Spleen (tissue), 11 donors: ENCODE measurements at regions not wholly inside any gene's neighbourhood (a gene's known extent, or its start where the extent isn't known, plus 50 kb on each side); places are given as distances from the start of the nearest gene placed in this dataset.

ENCODE experiments used
- DNase-seq: peaks from one replicate; pipeline ENCODE4 v3.0.0-alpha.2; 2020
- H3K27ac ChIP-seq, 8 donors: fragments of 200-600 bp; sonication (generic) in 7 of 8; 1 replicate in 4 of 8; 2 replicates in 4 of 8; pipeline versions ENCODE4 v1.5.0 to v1.8.0; 2016 to 2021; ENCODE audit warnings: inconsistent platforms in 4 of 8, mild to moderate bottlenecking in 4 of 8, moderate library complexity in 1 of 8
- H3K27me3 ChIP-seq, 7 donors: fragments of 200-600 bp; sonication (generic) in 6 of 7; replicated peaks in 1 of 7; 1 replicate in 4 of 7; 2 replicates in 3 of 7; pipeline versions ENCODE4 v1.5.0 to v1.8.0; 2016 to 2021; ENCODE audit warnings: inconsistent platforms in 3 of 7, mild to moderate bottlenecking in 1 of 7
- H3K36me3 ChIP-seq, 6 donors: fragments of 200-600 bp; sonication (generic) in 5 of 6; 1 replicate in 4 of 6; 2 replicates in 2 of 6; pipeline versions ENCODE4 v1.5.0 to v1.8.0; 2016 to 2021; ENCODE audit warnings: inconsistent platforms in 2 of 6
- H3K4me1 ChIP-seq, 6 donors: fragments of 200-600 bp; sonication (generic) in 5 of 6; 1 replicate in 3 of 6; 2 replicates in 3 of 6; pipeline versions ENCODE4 v1.5.0 to v1.8.0; 2016 to 2021; ENCODE audit warnings: inconsistent platforms in 3 of 6
- H3K4me3 ChIP-seq, 8 donors: fragments of 200-600 bp; sonication (generic) in 7 of 8; 1 replicate in 4 of 8; 2 replicates in 4 of 8; pipeline versions ENCODE4 v1.5.0 to v1.8.0; 2016 to 2021; ENCODE audit warnings: inconsistent platforms in 4 of 8, mild to moderate bottlenecking in 4 of 8, moderate library complexity in 2 of 8
- H3K9me3 ChIP-seq, 8 donors: fragments of 200-600 bp; sonication (generic) in 7 of 8; 1 replicate in 4 of 8; 2 replicates in 4 of 8; pipeline versions ENCODE4 v1.5.0 to v1.8.0; 2016 to 2021; ENCODE audit warnings: inconsistent platforms in 4 of 8
- POLR2A ChIP-seq, 3 donors: fragments of 450-650 bp; IDR thresholded peaks; one replicate each; pipeline ENCODE4 v1.5.1; 2017; ENCODE audit warnings: antibody characterized with exemption in 3 of 3, mild to moderate bottlenecking in 1 of 3
- POLR2AphosphoS5 ChIP-seq, 3 donors: sonication (generic); formaldehyde crosslinking; IDR thresholded peaks; one replicate each; pipeline ENCODE4 v1.5.1; 2017; ENCODE audit warnings: antibody characterized with exemption in 3 of 3
- WGBS, 5 donors: extraction: QIAGEN DNeasy Blood & Tissue Kit in 3 of 5; methylation state at CpG; one replicate each; pipeline versions ENCODE4 v1.1.5 to v1.1.7; 2013 to 2018; 5-methylcytosine and 5-hydroxymethylcytosine counted together
- intact Hi-C: fragments of 100-400 bp; cut with DNase I; formaldehyde crosslinking; loops from one replicate; pipeline ENCODE4 v1.15.0; 2023; ENCODE audit warnings: low total_unique reads
- TF ChIP-seq, protein P1 (sequence below), 11 experiments: fragments of 200-600 bp in 7 of 11; fragments of 450-650 bp in 4 of 11; sonication (generic) in 4 of 11; IDR thresholded peaks in 8 of 11; conservative IDR thresholded peaks in 3 of 11; 1 replicate in 7 of 11; 2 replicates in 4 of 11; pipeline versions ENCODE4 v1.4.0 to v1.8.0; 2016 to 2021; ENCODE audit warnings: antibody characterized with exemption in 11 of 11, inconsistent platforms in 4 of 11, mild to moderate bottlenecking in 1 of 11
- donor health status: healthy with polysubstance abuse.
- donor health status: DM: no; HTN: no; CAD: no; lungs with moderate emphysema.
- donor health status: DM: no; HTN: no; CAD: no.
- donor health status: Bipolar disorder and iron deficiency.
- donor health status: healthy.
- donor health status: DM: no; HTN: no; CAD: no.
- donor health status: DM: yes; HTN: yes; CAD: no.

DNA sequence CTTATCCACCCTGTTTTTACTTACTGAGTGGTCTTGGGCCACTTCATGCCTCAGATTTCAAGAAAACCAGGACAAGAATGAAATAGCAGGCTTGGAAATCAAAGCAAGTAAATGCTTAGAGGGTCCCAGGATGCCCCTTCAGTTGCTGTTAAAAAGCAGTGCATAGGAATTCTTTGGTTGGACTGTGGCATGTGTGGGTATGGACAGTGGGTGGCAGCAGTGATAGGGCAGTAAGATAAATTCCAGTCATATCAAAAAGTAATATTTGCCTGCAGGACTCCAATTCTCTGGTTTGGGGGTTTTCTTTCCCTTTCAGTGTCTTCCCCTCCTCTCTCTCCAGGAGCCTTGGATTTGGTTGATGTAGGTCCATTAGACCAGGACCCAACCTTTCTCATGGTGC is 306.7 kb upstream of the CLINT1 start:
- H3K4me3 ChIP-seq, result no peak overlapping the region
- intact Hi-C loops, result no loop called here
- no peaks in the 10 kb centered on the region for H3K9me3 ChIP-seq
- TF ChIP-seq, protein P1, sequence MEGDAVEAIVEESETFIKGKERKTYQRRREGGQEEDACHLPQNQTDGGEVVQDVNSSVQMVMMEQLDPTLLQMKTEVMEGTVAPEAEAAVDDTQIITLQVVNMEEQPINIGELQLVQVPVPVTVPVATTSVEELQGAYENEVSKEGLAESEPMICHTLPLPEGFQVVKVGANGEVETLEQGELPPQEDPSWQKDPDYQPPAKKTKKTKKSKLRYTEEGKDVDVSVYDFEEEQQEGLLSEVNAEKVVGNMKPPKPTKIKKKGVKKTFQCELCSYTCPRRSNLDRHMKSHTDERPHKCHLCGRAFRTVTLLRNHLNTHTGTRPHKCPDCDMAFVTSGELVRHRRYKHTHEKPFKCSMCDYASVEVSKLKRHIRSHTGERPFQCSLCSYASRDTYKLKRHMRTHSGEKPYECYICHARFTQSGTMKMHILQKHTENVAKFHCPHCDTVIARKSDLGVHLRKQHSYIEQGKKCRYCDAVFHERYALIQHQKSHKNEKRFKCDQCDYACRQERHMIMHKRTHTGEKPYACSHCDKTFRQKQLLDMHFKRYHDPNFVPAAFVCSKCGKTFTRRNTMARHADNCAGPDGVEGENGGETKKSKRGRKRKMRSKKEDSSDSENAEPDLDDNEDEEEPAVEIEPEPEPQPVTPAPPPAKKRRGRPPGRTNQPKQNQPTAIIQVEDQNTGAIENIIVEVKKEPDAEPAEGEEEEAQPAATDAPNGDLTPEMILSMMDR (IDR thresholded peaks at IDR 0.05 in 8 of 11, conservative IDR thresholded peaks at IDR 0.05 in 3 of 11), result no peak
- TF ChIP-seq POLR2AphosphoS5 (IDR thresholded peaks at IDR 0.05) (no peak), POLR2A (IDR thresholded peaks at IDR 0.05) (no peak)
- DNase-seq, result no peak
- H3K4me1 ChIP-seq, result peaks cover 0 to 6% (median 0%) of the 10 kb centered on the region in 6 donors
- H3K27ac ChIP-seq, result no peak overlapping the region
- peaks cover 0 to 3% (median 0%) of the 10 kb centered on the region in 7 donors for H3K27me3 ChIP-seq
- H3K36me3 ChIP-seq, result no peaks in the 10 kb centered on the region

DNA sequence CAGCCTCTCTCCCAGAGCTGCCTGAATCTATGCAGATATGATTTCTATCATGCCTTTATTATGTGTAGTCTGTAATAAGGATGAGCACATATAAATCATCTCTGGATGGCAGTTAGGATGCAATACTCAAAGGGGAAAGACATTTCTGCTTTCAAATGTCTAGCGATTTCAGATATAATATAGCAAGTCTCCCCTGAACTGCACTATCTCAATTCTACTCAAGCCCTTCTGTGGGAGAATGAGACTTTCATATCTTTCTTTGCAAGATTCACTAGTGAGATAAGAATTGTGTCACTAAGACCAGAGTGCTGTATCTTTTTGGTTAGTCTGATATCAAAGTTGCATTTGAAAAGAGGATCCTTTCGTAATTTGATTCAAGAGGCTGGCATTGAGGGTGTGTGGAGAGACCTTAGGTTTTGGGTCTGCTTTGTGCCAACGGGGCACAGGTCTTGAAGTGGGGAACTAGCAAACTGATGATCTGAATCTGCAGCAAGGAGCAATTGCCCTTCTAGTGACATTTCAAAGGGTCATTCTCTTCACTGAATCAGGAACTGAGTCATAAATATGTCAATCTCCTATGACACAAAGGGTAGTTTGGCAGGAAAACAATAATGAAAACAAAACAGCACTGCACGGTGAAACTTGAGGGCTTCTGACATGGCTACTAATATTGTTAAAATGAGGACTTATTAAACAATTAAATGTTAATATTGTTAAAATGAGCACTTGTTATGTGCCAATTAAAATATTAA is 305.5 kb upstream of the CLINT1 start:
- DNase-seq, result no peak
- Histone ChIP-seq H3K36me3 (no peaks in the 10 kb centered on the region), H3K4me1 (no peaks in the 10 kb centered on the region), H3K4me3 (no peak overlapping the region), H3K9me3 (no peaks in the 10 kb centered on the region), H3K27ac (no peak overlapping the region), H3K27me3 (peaks cover 0 to 3% (median 0%) of the 10 kb centered on the region in 7 donors)
- intact Hi-C loops, result no loop called here
- WGBS, 5 donors, result 49 to 71% (median 62%) methylated on average over 4 of the region's 4 CpGs
- TF ChIP-seq POLR2AphosphoS5 (IDR thresholded peaks at IDR 0.05), result no peak
- no peak for TF ChIP-seq POLR2A (IDR thresholded peaks at IDR 0.05)
- TF ChIP-seq, protein P1 (IDR thresholded peaks at IDR 0.05 in 8 of 11, conservative IDR thresholded peaks at IDR 0.05 in 3 of 11), result no peak

DNA sequence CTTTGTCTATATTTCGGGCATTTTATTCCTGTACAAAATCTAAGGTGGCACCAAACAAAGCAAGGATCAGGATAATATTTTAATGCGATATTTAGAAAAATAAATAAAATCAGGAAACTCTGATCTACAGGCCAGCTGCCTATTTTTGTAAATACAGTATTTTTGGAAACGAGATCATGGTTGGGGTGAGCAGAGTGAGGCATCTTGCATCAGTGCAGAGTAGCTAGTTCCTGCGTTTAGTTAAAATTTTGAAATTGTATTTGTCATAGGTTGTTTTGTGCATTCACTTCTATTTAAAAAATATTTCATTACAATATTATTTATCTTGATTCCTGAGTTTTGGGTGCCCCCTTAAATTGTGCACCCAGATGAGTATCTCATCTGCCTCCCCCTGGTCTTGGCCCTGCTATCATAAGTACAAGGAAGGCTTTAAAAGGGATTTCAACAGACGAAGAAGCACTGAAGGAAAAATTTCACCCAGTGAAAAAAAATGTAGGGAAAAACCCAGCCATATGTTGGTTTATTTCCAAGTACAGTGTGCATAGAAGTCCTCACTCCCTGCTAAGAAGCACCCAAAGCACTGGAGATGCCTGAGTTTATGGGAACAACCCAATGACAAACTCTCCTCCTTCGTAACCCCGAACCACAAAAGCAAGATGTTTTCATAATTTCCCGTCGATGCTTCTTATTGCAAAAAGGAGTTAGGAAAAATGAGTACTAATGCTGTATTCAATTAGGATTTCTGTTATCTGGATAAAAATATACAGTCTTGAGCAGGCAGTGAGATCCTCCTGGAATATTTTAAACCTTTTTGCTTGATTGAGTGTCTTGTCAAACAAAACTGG is 304.7 kb upstream of the CLINT1 start:
- TF ChIP-seq, protein P1 (IDR thresholded peaks at IDR 0.05 in 8 of 11, conservative IDR thresholded peaks at IDR 0.05 in 3 of 11), result no peak
- TF ChIP-seq POLR2A (IDR thresholded peaks at IDR 0.05) (no peak), POLR2AphosphoS5 (IDR thresholded peaks at IDR 0.05) (no peak)
- Histone ChIP-seq H3K4me3 (no peak overlapping the region), H3K36me3 (no peaks in the 10 kb centered on the region), H3K9me3 (no peaks in the 10 kb centered on the region), H3K27ac (no peak overlapping the region), H3K27me3 (peaks cover 0 to 3% (median 0%) of the 10 kb centered on the region in 7 donors), H3K4me1 (no peaks in the 10 kb centered on the region)
- 64 to 88% (median 72%) methylated on average over 9 of the region's 9 CpGs for whole genome bisulfite sequencing, 5 donors
- no peak for DNase-seq
- intact Hi-C loops, result no loop called here

DNA sequence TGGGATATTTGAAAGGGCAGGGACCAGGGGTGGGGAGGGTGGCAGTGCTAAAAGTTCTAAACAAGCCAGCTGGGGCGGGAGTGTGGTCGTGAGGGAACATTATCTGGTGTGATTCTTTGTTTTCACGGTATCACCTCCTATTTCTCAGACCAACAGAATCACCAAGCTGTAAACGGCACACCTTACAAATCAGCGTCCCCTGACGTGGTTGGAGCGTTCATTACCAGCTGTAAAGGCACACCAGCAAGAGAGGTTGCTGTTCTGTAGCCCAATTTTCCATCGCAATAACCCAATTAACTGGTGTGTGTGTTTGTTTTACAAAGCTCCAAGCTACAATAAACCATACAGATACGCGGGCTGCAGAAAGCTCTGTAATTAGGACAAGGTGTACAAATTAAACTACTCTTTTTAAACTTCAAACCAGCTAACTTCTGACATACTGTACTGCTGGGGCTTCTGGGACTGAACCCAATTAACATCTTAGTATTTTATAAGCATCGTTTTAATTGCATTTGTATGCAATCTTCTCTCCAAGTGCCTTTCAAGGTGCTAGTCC is 303.6 kb upstream of the CLINT1 start:
- Histone ChIP-seq H3K27me3 (peaks cover 0 to 3% (median 0%) of the 10 kb centered on the region in 7 donors), H3K36me3 (no peaks in the 10 kb centered on the region), H3K4me3 (no peak overlapping the region), H3K27ac (no peak overlapping the region), H3K9me3 (no peaks in the 10 kb centered on the region), H3K4me1 (no peaks in the 10 kb centered on the region)
- DNase-seq, result no peak
- intact Hi-C loops, result no loop called here
- 82 to 90% (median 89%) methylated on average over 11 of the region's 11 CpGs for WGBS, 5 donors
- TF ChIP-seq, protein P1 (IDR thresholded peaks at IDR 0.05 in 8 of 11, conservative IDR thresholded peaks at IDR 0.05 in 3 of 11), result no peak
- TF ChIP-seq POLR2AphosphoS5 (IDR thresholded peaks at IDR 0.05) (no peak), POLR2A (IDR thresholded peaks at IDR 0.05) (no peak)
